Mononuclear cell (primary cell): ENCODE measurements at regions not wholly inside any gene's neighbourhood (a gene's known extent, or its start where the extent isn't known, plus 50 kb on each side); places are given as distances from the start of the nearest gene placed in this dataset.
"Not testable (repeated sequence)": the region's sequence is repeated elsewhere in the genome, so short reads cannot be mapped to it uniquely, and the experiment has no call there.

Source experiments
- H3K27me3 ChIP-seq: 2 replicates; pipeline ENCODE4 v1.6.0; 2011; ENCODE audit warnings: low read length, control low read depth; ENCODE audit not compliant: insufficient read depth
- H3K4me1 ChIP-seq: 2 replicates; pipeline ENCODE4 v1.5.1; 2011; ENCODE audit warnings: mild to moderate bottlenecking, low read length, control low read depth; ENCODE audit not compliant: insufficient read depth
- H3K4me3 ChIP-seq: 2 replicates; pipeline ENCODE4 v1.5.1; 2011; ENCODE audit warnings: mild to moderate bottlenecking, low read length, moderate library complexity
- H3K9me3 ChIP-seq: 2 replicates; pipeline ENCODE4 v1.5.1; 2011; ENCODE audit warnings: low read depth, mild to moderate bottlenecking, control low read depth, low read length

- no peaks in the 10 kb centered on the region for H3K27me3 ChIP-seq
- no peak overlapping the region for H3K4me3 ChIP-seq
- no peaks in the 10 kb centered on the region for H3K4me1 ChIP-seq
- no peaks in the 10 kb centered on the region for H3K9me3 ChIP-seq
Observed at GRCh38 chr5:158451993-158452672, 593.2 kb upstream of the CLINT1 start.

DNA sequence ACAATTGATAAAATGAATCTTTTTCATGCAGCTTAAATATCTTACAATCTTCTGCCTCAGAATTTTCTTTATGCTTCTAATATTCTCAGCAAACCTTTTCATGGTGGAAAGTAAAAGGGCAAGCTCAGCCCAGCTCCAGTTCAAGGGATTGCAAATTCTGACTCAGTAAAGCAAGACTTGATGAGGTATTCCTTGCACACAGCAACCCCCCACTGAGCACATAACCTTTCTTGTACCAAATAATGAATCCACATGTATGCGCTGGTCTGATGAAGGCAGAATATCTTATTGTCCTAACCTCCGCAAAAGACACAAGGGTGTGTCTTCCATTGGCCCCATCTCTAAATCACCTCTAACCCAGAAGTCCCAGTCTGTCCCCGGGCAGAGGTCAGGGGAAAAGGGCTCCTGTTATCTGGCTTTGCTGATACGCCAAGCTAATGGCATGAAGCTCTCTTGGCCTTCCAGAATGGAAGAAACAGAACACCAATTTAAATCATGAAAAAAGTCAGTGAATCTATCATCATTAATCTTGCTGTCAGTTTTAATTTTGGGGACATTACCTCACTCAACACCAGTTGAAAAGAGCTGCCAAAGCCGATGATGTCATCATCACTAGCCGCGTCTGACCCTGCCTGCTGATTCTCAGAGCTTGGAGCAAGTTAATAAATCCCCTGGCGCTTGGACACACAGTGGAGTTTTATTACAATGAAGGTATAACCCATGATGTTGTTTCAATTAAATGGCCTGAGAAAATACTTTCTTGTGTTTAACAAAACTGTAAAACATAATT, 592.5 kb upstream of the CLINT1 start:
- H3K27me3 ChIP-seq, result no peaks in the 10 kb centered on the region
- no peak overlapping the region for H3K4me3 ChIP-seq
- no peaks in the 10 kb centered on the region for H3K4me1 ChIP-seq
- no peaks in the 10 kb centered on the region for H3K9me3 ChIP-seq

GRCh38 chr5:158450751-158451171, 591.8 kb upstream of the CLINT1 start:
- no peaks in the 10 kb centered on the region for H3K4me1 ChIP-seq
- H3K9me3 ChIP-seq, result no peaks in the 10 kb centered on the region
- no peaks in the 10 kb centered on the region for H3K27me3 ChIP-seq
- no peak overlapping the region for H3K4me3 ChIP-seq

DNA sequence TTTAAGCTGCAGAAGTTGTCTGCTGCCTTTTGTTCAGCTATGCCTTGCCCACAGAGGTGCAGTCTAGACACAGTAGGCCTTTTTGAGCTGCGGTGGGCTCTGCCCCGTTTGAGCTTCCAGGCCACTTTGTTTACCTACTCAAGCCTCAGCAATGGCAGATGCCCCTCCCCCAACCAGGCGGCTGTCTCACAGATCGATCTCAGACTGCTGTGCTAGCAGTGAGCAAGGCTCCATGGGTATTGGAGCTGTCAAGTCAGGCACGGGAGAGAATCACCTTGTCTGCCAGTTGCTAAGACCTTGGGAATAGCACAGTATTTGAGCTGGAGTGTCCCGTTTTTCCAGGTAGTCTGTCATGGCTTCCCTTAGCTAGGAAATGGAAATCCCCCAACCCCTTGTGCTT, 587.8 kb upstream of the CLINT1 start:
- H3K4me1 ChIP-seq, H3K4me3 ChIP-seq, H3K27me3 ChIP-seq, H3K9me3 ChIP-seq: not testable (repeated sequence)

DNA sequence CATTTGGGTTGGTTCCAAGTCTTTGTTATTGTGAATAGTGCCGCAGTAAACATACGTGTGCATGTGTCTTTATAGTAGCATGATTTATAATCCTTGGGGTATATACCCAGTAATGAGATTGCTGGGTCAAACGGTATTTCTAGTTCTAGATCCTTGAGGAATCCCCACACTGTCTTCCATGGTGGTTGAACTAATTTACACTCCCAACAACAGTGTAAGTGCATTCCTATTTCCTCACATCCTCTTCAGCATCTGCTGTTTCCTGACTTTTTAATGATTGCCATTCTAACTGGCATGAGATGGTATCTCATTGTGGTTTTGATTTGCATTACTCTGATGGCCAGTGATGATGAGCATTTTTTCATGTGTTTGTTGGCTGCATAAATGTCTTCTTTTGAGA, 580.3 kb upstream of the CLINT1 start:
- not testable (repeated sequence) for H3K27me3 ChIP-seq, H3K4me3 ChIP-seq, H3K9me3 ChIP-seq
- peaks cover 15% of the 10 kb centered on the region for H3K4me1 ChIP-seq

GRCh38 chr5:158436271-158437065, 577.5 kb upstream of the CLINT1 start:
- Histone ChIP-seq H3K4me1 (peaks cover 19% of the 10 kb centered on the region), H3K27me3 (no peaks in the 10 kb centered on the region), H3K9me3 (no peaks in the 10 kb centered on the region), H3K4me3 (no peak overlapping the region)

DNA sequence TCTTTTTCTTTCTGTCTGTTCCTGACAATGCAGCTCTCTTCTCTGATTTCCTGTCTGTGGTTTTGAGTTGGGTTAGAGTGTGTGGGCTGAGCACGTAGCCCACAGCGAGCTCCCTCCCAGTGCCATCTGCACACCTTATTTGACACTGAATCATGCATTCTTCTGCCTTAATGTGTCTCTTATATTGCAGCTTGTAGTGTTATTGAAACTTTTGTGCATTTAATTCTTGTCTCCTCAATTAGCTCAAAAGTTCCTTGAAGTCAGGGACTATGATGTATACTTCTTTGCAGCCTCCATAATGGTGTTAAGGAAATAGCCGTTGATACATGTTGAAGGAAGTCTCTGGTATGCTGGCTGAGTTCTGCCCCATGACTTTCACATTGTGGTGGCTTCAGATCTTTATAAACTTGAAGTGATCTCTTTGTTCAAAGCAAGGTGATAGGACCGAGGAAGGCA, 576.2 kb upstream of the CLINT1 start:
- H3K27me3 ChIP-seq, result no peaks in the 10 kb centered on the region
- H3K4me3 ChIP-seq, result no peak overlapping the region
- no peaks in the 10 kb centered on the region for H3K9me3 ChIP-seq
- peaks cover 19% of the 10 kb centered on the region for H3K4me1 ChIP-seq

- Histone ChIP-seq H3K4me1 (peaks cover 19% of the 10 kb centered on the region), H3K4me3 (no peak overlapping the region), H3K9me3 (peaks cover 4% of the 10 kb centered on the region), H3K27me3 (no peaks in the 10 kb centered on the region)
Observed at GRCh38 chr5:158434749-158435148, 575.8 kb upstream of the CLINT1 start.

DNA sequence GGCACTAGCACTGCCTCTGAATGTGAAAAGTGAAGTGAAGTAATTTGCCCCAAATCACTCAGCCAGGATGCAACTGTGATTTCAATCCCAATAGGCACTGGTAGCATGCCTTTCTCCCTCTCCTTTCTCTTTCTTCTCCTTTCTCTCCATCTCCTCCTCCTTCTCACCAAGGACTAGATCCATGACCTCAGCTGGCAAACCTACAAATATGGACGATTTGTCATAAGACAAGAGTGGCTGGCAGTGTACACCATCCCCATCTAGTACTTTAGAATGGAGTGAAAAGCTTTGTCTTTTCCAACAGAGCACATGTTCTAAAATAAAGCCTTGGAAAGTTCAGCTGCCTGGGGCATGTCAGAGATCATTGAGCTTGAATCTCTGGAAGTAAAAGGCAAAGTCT, 574.7 kb upstream of the CLINT1 start:
- Histone ChIP-seq H3K4me3 (no peak overlapping the region), H3K9me3 (peaks cover 4% of the 10 kb centered on the region), H3K4me1 (peaks cover 19% of the 10 kb centered on the region), H3K27me3 (no peaks in the 10 kb centered on the region)

GRCh38 chr5:158431369-158432029, 572.6 kb upstream of the CLINT1 start:
- Histone ChIP-seq H3K4me1 (peaks cover 17% of the 10 kb centered on the region), H3K4me3 (no peak overlapping the region), H3K27me3 (no peaks in the 10 kb centered on the region), H3K9me3 (peaks cover 4% of the 10 kb centered on the region)

DNA sequence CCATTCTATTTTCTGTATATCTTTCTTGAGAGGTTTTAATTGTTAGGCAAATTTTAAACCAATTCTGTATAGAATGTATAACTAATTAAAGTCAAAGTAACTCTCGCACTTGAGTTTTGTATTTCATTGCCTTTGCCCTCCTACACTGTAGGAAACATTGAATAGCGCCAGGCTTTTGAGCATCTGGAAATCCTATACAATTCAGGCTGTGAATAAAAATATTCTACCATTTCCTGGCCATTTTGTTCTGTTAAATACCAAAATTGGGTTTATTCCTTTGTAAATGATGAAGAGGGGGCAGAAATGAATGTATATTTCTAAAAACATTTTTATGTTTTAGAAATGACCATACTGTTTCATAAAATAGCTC, 571.8 kb upstream of the CLINT1 start:
- H3K4me3 ChIP-seq, result no peak overlapping the region
- H3K27me3 ChIP-seq, result no peaks in the 10 kb centered on the region
- peaks cover 4% of the 10 kb centered on the region for H3K9me3 ChIP-seq
- peaks cover 12% of the 10 kb centered on the region for H3K4me1 ChIP-seq

DNA sequence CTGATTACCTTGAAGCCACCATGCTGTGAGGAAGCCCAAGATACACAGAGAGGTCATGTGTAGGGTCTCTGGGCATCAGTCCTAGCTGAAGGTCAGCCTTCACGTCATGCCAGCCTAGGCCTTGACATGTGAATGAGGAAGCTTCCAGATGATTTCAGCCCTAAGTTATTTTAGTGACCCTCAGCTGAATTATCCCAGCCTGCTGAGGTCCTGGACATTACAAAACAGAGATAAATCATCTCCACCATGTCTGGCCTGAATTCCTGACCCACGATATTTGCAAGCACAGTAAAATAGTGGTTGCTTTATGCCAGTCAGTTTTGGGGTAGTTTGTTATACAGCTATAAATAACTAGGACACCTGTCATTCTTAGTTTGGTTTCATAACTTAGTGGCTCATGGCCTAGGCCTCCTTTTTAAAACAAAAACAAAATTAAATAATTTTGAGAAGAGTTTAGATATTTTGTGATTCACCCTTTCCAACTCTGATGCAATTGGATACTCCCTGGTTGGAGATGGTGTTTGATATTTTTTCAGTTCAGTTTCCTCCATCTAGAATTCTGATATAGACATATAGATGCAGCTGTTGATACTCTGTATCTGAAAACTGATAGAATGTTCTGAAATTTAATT, 571.3 kb upstream of the CLINT1 start:
- Histone ChIP-seq H3K4me1 (peaks cover 12% of the 10 kb centered on the region), H3K27me3 (no peaks in the 10 kb centered on the region), H3K9me3 (peaks cover 4% of the 10 kb centered on the region), H3K4me3 (no peak overlapping the region)

DNA sequence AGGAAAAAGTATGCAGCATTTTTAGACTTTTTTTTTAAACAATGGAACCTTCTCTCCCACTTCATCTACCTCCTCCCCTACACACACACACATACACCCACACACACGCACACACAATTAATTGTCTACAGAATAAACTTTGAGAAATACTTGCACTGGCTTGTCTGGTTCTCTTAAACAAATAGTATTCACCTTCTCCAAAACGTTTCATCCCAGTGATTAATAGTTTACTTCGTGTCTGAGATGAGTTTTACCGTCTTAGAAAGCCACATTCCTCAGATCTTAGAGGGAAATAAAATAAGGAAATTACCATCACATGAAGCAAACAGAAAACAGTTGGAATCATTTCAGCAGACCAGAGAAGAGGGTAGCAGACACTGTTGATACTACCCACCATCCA, 570.6 kb upstream of the CLINT1 start:
- Histone ChIP-seq H3K4me1 (peaks cover 5% of the 10 kb centered on the region), H3K27me3 (no peaks in the 10 kb centered on the region), H3K9me3 (peaks cover 4% of the 10 kb centered on the region), H3K4me3 (no peak overlapping the region)

DNA sequence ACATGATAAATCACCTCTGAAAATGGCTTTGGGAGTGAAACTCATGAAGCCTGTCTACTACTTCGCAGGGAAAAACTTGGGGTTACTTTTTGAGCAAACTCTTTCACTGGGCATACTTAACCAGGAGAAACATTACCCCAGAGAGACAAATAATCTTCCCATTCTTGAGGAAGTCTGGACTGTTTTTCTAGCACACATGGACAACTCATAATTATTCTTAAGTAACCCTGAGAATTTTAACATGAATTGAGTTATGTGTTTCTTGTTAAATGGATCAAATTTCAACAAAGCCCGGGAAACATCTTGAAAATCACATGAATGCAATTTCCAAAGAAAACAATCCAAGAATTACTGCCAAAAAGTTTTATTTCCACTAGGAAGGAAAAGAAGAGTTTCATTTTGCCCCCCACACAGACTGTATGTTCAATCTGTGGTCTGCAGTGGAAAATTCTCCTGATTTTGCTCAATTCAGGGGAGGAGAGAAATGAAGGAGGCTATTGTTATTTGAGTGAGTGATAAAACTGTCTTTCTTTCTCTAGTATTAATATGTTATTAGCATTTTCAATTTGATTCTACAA, 564.8 kb upstream of the CLINT1 start:
- no peak overlapping the region for H3K4me3 ChIP-seq

More for the DNA sequence above, 564.8 kb upstream of the CLINT1 start:
- H3K27me3 ChIP-seq, result no peaks in the 10 kb centered on the region
- no peaks in the 10 kb centered on the region for H3K9me3 ChIP-seq
- peaks cover 5% of the 10 kb centered on the region for H3K4me1 ChIP-seq
